Mesenchymal stem cell (in vitro differentiated cells and primary cell): ENCODE measurements at regions not wholly inside any gene's neighbourhood (a gene's known extent, or its start where the extent isn't known, plus 50 kb on each side); places are given as distances from the start of the nearest gene placed in this dataset.

Experiments used
- DNase-seq: peaks from one replicate; pipeline ENCODE4 v3.0.0-alpha.2; 2013
- H2AFZ ChIP-seq: one replicate; pipeline ENCODE4 v1.6.1; 2013; ENCODE audit warnings: low read depth, mild to moderate bottlenecking, control low read depth, inconsistent platforms, low read length, moderate library complexity
- H2AK5ac ChIP-seq: 2 replicates; pipeline ENCODE4 v1.6.1; 2013; ENCODE audit warnings: low read length, moderate library complexity, mild to moderate bottlenecking, inconsistent platforms; ENCODE audit not compliant: severe bottlenecking
- H2BK120ac ChIP-seq: one replicate; pipeline ENCODE4 v1.6.1; 2013; ENCODE audit warnings: low read depth, mild to moderate bottlenecking, inconsistent platforms, low read length, moderate library complexity
- H2BK12ac ChIP-seq, 2 experiments: one replicate each; pipeline ENCODE4 v1.6.1; 2013; ENCODE audit warnings: inconsistent platforms in 2 of 2, low read length in 2 of 2, mild to moderate bottlenecking in 2 of 2, moderate library complexity in 2 of 2, control low read depth in 1 of 2
- H2BK15ac ChIP-seq: one replicate; pipeline ENCODE4 v1.6.1; 2013; ENCODE audit warnings: mild to moderate bottlenecking, low read depth, inconsistent platforms; ENCODE audit not compliant: poor library complexity, severe bottlenecking
- H2BK5ac ChIP-seq: 2 replicates; pipeline ENCODE4 v1.6.1; 2013; ENCODE audit warnings: low read depth, mild to moderate bottlenecking, low read length, control low read depth, inconsistent platforms; ENCODE audit not compliant: poor library complexity, severe bottlenecking
- H3K14ac ChIP-seq, 2 experiments: one replicate each; pipeline ENCODE4 v1.6.1; 2013; ENCODE audit warnings: inconsistent platforms in 2 of 2, low read length in 2 of 2, control low read depth in 1 of 2, mild to moderate bottlenecking in 1 of 2, moderate library complexity in 1 of 2
- H3K18ac ChIP-seq, 2 experiments: one replicate each; pipeline ENCODE4 v1.6.1; 2013; ENCODE audit warnings: inconsistent platforms in 2 of 2, low read length in 2 of 2, control low read depth in 1 of 2, low read depth in 1 of 2, mild to moderate bottlenecking in 1 of 2
- H3K23ac ChIP-seq, 2 experiments: one replicate each; pipeline ENCODE4 v1.6.1; 2013; ENCODE audit warnings: inconsistent platforms in 2 of 2, low read length in 2 of 2, mild to moderate bottlenecking in 2 of 2, moderate library complexity in 2 of 2, control low read depth in 1 of 2
- H3K27ac ChIP-seq: 2 replicates; pipeline ENCODE4 v1.5.1; 2013; ENCODE audit warnings: mild to moderate bottlenecking, moderate library complexity, low read length, control low read depth, inconsistent platforms; ENCODE audit not compliant: poor library complexity, severe bottlenecking
- H3K27me3 ChIP-seq, 2 experiments: 2 replicates each; pipeline versions ENCODE4 v1.6.1 to v1.7.0; 2013; ENCODE audit warnings: low read length in 2 of 2, mild to moderate bottlenecking in 2 of 2, moderate library complexity in 2 of 2, control low read depth in 1 of 2, inconsistent platforms in 1 of 2; ENCODE audit not compliant: control insufficient read depth in 1 of 2, insufficient read depth in 1 of 2
- H3K36me3 ChIP-seq, 2 experiments: 2 replicates each; pipeline versions ENCODE4 v1.6.1 to v1.7.0; 2013; ENCODE audit warnings: low read length in 2 of 2, control low read depth in 1 of 2, inconsistent platforms in 1 of 2, low read depth in 1 of 2, mild to moderate bottlenecking in 1 of 2; ENCODE audit not compliant: insufficient read depth in 2 of 2, control insufficient read depth in 1 of 2
- H3K4ac ChIP-seq, 2 experiments: one replicate each; pipeline ENCODE4 v1.6.1; 2013; ENCODE audit warnings: inconsistent platforms in 2 of 2, low read length in 2 of 2, mild to moderate bottlenecking in 2 of 2, moderate library complexity in 2 of 2, control low read depth in 1 of 2, low read depth in 1 of 2
- H3K4me1 ChIP-seq: 2 replicates; pipeline ENCODE4 v1.6.1; 2013; ENCODE audit warnings: low read depth, low read length, control low read depth; ENCODE audit not compliant: control insufficient read depth, insufficient read depth
- H3K4me2 ChIP-seq: 2 replicates; pipeline ENCODE4 v1.6.1; 2013; ENCODE audit warnings: low read length, mild to moderate bottlenecking, inconsistent platforms; ENCODE audit not compliant: poor library complexity, severe bottlenecking
- H3K4me3 ChIP-seq, 2 experiments: 2 replicates each; pipeline versions ENCODE4 v1.5.1 to v1.7.0; 2013; ENCODE audit warnings: low read length in 2 of 2, mild to moderate bottlenecking in 2 of 2, control low read depth in 1 of 2, low read depth in 1 of 2; ENCODE audit not compliant: insufficient read depth in 1 of 2
- H3K79me1 ChIP-seq: replicated peaks from 2 replicates; pipeline ENCODE4 v1.6.1; 2013; ENCODE audit warnings: mild to moderate bottlenecking, control low read depth, low read length, inconsistent platforms; ENCODE audit not compliant: poor library complexity, severe bottlenecking
- H3K9ac ChIP-seq: 2 replicates; pipeline ENCODE4 v1.7.0; 2013; ENCODE audit warnings: mild to moderate bottlenecking, low read length, moderate library complexity
- H3K9me3 ChIP-seq: 2 replicates; pipeline ENCODE4 v1.7.0; 2013; ENCODE audit warnings: mild to moderate bottlenecking, low read length; ENCODE audit not compliant: control insufficient read depth
- H4K8ac ChIP-seq: one replicate; pipeline ENCODE4 v1.6.1; 2013; ENCODE audit warnings: inconsistent platforms, mild to moderate bottlenecking, low read length, moderate library complexity
- H4K91ac ChIP-seq: one replicate; pipeline ENCODE4 v1.6.1; 2013; ENCODE audit warnings: mild to moderate bottlenecking, low read length, inconsistent platforms
- WGBS: methylation state at CpG from one replicate; pipeline ENCODE4 v1.1.7; 2013; ENCODE audit warnings: mixed read lengths; 5-methylcytosine and 5-hydroxymethylcytosine counted together

DNA sequence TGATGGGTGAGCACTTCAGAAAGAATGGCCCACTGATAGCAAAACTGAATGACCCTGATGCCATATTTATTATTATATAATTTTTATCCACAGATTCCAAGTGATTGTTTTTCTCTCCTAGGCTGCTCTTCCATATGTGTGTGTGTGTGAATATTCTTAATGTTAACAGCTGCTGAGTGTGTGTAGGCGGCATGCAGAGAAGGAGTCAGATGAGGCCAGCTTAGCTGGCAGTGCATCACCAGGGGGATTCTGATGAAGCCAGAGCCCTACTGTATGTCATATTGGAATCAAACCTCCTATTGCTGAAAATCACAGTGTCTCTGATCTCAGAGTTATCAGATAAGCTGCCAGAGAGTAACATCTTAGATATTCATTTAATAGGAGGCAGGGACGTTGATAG lies 177.1 kb downstream of the DMAC1 start:
- no peak overlapping the region for H4K8ac ChIP-seq
- no peak overlapping the region for H2BK120ac ChIP-seq
- DNase-seq, result no peak
- no peak overlapping the region for H3K14ac ChIP-seq
- no peak overlapping the region for H2AK5ac ChIP-seq
- H3K9me3 ChIP-seq, result peaks cover 7% of the 10 kb centered on the region
- no peak overlapping the region for H3K18ac ChIP-seq
- no peaks in the 10 kb centered on the region for H3K36me3 ChIP-seq
- H3K27ac ChIP-seq, result no peak overlapping the region
- 38% methylated on average over 2 of the region's 2 CpGs for WGBS
- H3K4ac ChIP-seq, result no peak overlapping the region
- no peak overlapping the region for H3K9ac ChIP-seq
- H3K4me1 ChIP-seq, result no peaks in the 10 kb centered on the region
- no peaks in the 10 kb centered on the region for H3K27me3 ChIP-seq
- no peak overlapping the region for H2BK15ac ChIP-seq
- H4K91ac ChIP-seq, result no peak overlapping the region
- H3K23ac ChIP-seq, result no peak overlapping the region
- no peak overlapping the region for H3K4me3 ChIP-seq
- H3K4me2 ChIP-seq, result no peak overlapping the region
- H3K79me1 ChIP-seq, result no peaks in the 10 kb centered on the region
- no peak overlapping the region for H2BK5ac ChIP-seq
- H2AFZ ChIP-seq, result no peak overlapping the region
- H2BK12ac ChIP-seq, result no peak overlapping the region

DNA sequence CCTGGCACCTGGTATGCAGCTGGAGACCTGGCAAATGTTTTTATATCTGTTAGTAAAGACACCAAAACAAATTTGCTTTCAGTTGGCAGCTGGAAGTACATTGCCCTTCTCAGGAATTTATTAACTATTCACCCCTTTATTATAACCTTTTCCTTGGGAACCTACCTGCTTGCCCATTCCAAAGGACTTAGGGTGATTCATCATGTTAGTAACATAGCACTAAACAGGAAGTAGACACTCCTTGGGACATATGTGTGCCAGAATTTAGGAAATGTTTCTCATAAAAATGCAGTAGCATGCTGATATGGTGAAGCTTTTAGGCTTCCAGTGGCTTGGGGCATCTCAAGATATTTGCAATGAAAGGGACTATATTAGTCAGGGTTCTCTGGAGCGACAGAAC lies 184.2 kb downstream of the DMAC1 start:
- Histone ChIP-seq H2BK5ac (no peak overlapping the region), H3K9me3 (no peaks in the 10 kb centered on the region), H3K27me3 (no peaks in the 10 kb centered on the region), H3K4me1 (no peaks in the 10 kb centered on the region), H3K18ac (no peak overlapping the region), H3K79me1 (no peaks in the 10 kb centered on the region), H3K23ac (no peak overlapping the region), H3K27ac (no peak overlapping the region), H4K8ac (no peak overlapping the region), H2BK12ac (no peak overlapping the region), H2BK15ac (no peak overlapping the region), H3K9ac (no peak overlapping the region), H3K36me3 (no peaks in the 10 kb centered on the region), H3K4me3 (no peak overlapping the region), H2BK120ac (no peak overlapping the region), H3K4me2 (no peak overlapping the region), H3K14ac (no peak overlapping the region), H4K91ac (no peak overlapping the region), H2AK5ac (no peak overlapping the region), H3K4ac (no peak overlapping the region), H2AFZ (no peak overlapping the region)
- 85% methylated on average over 1 of the region's 1 CpG for whole genome bisulfite sequencing
- no peak for DNase-seq

GRCh38 chr9:7613931-7614330 lies 185.6 kb downstream of the DMAC1 start:
- Histone ChIP-seq H3K36me3 (no peaks in the 10 kb centered on the region), H3K4me1 (no peaks in the 10 kb centered on the region), H3K4me3 (no peak overlapping the region), H3K79me1 (no peaks in the 10 kb centered on the region), H2BK120ac (no peak overlapping the region), H3K27ac (no peak overlapping the region), H4K8ac (no peak overlapping the region), H3K9me3 (no peaks in the 10 kb centered on the region), H3K14ac (no peak overlapping the region), H4K91ac (no peak overlapping the region), H3K9ac (no peak overlapping the region), H3K4me2 (no peak overlapping the region), H3K23ac (no peak overlapping the region), H3K27me3 (no peaks in the 10 kb centered on the region), H3K4ac (no peak overlapping the region), H2BK5ac (no peak overlapping the region), H2AFZ (no peak overlapping the region), H2BK15ac (no peak overlapping the region), H3K18ac (no peak overlapping the region), H2AK5ac (no peak overlapping the region), H2BK12ac (no peak overlapping the region)
- no peak for DNase-seq
- WGBS, result 65% methylated on average over 3 of the region's 5 CpGs

- Histone ChIP-seq H2AK5ac (no peak overlapping the region), H3K79me1 (no peaks in the 10 kb centered on the region), H3K36me3 (no peaks in the 10 kb centered on the region), H4K91ac (no peak overlapping the region), H3K4ac (no peak overlapping the region), H3K4me1 (no peaks in the 10 kb centered on the region), H2AFZ (no peak overlapping the region), H2BK12ac (no peak overlapping the region), H2BK5ac (no peak overlapping the region), H3K27me3 (no peaks in the 10 kb centered on the region), H3K14ac (no peak overlapping the region), H3K4me2 (no peak overlapping the region), H3K23ac (no peak overlapping the region), H3K9me3 (no peaks in the 10 kb centered on the region), H4K8ac (no peak overlapping the region), H3K4me3 (no peak overlapping the region), H3K27ac (no peak overlapping the region), H2BK15ac (no peak overlapping the region), H3K9ac (no peak overlapping the region), H3K18ac (no peak overlapping the region), H2BK120ac (no peak overlapping the region)
- 95% methylated on average over 1 of the region's 1 CpG for WGBS
- no peak for DNase-seq
Measured at GRCh38 chr9:7608261-7608660, 191.3 kb downstream of the DMAC1 start.
